GM12878 (cell line): ENCODE measurements at regions not wholly inside any gene's neighbourhood (a gene's known extent, or its start where the extent isn't known, plus 50 kb on each side); places are given as distances from the start of the nearest gene placed in this dataset.

ENCODE experiments used
- ATAC-seq: fragments of 200-7000 bp; cut with Tn5 transposase; 3 replicates; pipeline ENCODE4 v1.9.1; 2020; ENCODE audit warnings: mild to moderate bottlenecking, moderate library complexity
- BruUV-seq: library from RNA; stranded (reverse); fragments of 400-500 nt; replicated peaks from 2 replicates; lab custom pipeline; 2021; lab: Mats Ljungman, UMichigan
- CTCF ChIA-PET: fragments of 300-600 bp; sonication (Branson Sonifier 250); formaldehyde crosslinking; extraction: SDS; loops from one replicate; lab custom pipeline; 2021; ENCODE audit warnings: inconsistent platforms; lab: Yijun Ruan, JAX
- POLR2A ChIA-PET: fragments of 350-600 bp; formaldehyde crosslinking; extraction: SDS; loops from one replicate; lab custom pipeline; 2021; ENCODE audit warnings: inconsistent platforms; lab: Charles Lee
- RAD21 ChIA-PET: fragments of 300-600 bp; sonication (Branson Sonifier 250); formaldehyde crosslinking; loops from one replicate; lab custom pipeline; 2023; ENCODE audit warnings: antibody characterized with exemption; ENCODE audit not compliant: unreplicated experiment; lab: Charles Lee
- SMC1A ChIA-PET: fragments of 300-600 bp; sonication (Branson Sonifier 250); formaldehyde crosslinking; loops from one replicate; lab custom pipeline; 2023; ENCODE audit not compliant: unreplicated experiment, uncharacterized antibody; lab: Charles Lee
- DNase-seq: peaks from one replicate; pipeline ENCODE4 v3.0.0-alpha.2; 2011; ENCODE audit warnings: low read depth, low spot score
- FAIRE-seq: peaks from 3 replicates; lab custom pipeline; 2011; peaks lifted over from hg19 to GRCh38; lab: Jason Lieb, UNC
- H2AFZ ChIP-seq: 2 replicates; pipeline ENCODE4 v1.6.0; 2011; ENCODE audit warnings: low read depth, low read length, control low read depth; ENCODE audit not compliant: control insufficient read depth
- H3K27ac ChIP-seq: 2 replicates; pipeline ENCODE4 v1.5.1; 2011; ENCODE audit warnings: control low read depth; ENCODE audit not compliant: control insufficient read depth, insufficient read depth
- H3K27me3 ChIP-seq, 2 experiments: replicated peaks in 1 of 2; 2 replicates each; pipeline versions ENCODE4 v1.6.0 to v1.6.1; 2011; ENCODE audit warnings: low read length in 1 of 2; ENCODE audit not compliant: control insufficient read depth in 2 of 2, insufficient read depth in 2 of 2
- H3K36me3 ChIP-seq, 2 experiments: 2 replicates each; pipeline ENCODE4 v1.5.1; 2011; ENCODE audit warnings: low read length in 1 of 2; ENCODE audit not compliant: control insufficient read depth in 2 of 2, insufficient read depth in 2 of 2
- H3K4me1 ChIP-seq: 2 replicates; pipeline ENCODE4 v1.6.1; 2011; ENCODE audit warnings: mild to moderate bottlenecking, low read length, moderate library complexity, mixed read lengths; ENCODE audit not compliant: control insufficient read depth, insufficient read depth
- H3K4me2 ChIP-seq: 2 replicates; pipeline ENCODE4 v1.6.0; 2011; ENCODE audit warnings: control low read depth; ENCODE audit not compliant: control insufficient read depth, insufficient read depth
- H3K4me3 ChIP-seq: fragments of 200-600 bp; sonication (generic); 2 replicates; pipeline ENCODE4 v1.5.1; 2016
- H3K79me2 ChIP-seq: 2 replicates; pipeline ENCODE4 v1.6.0; 2011; ENCODE audit warnings: low read length; ENCODE audit not compliant: control insufficient read depth, insufficient read depth
- H3K9ac ChIP-seq: 2 replicates; pipeline ENCODE4 v1.8.0; 2011; ENCODE audit warnings: low read length, control low read depth, mixed read lengths; ENCODE audit not compliant: control insufficient read depth, insufficient read depth
- H3K9me3 ChIP-seq: replicated peaks from 3 replicates; pipeline ENCODE4 v1.5.1; 2011; ENCODE audit warnings: mild to moderate bottlenecking, low read length; ENCODE audit not compliant: control insufficient read depth, insufficient read depth
- H4K20me1 ChIP-seq: 2 replicates; pipeline ENCODE4 v1.6.0; 2011; ENCODE audit not compliant: control insufficient read depth, insufficient read depth
- BHLHE40 ChIP-seq, 2 experiments: fragments of 450-650 bp in 1 of 2; IDR thresholded peaks; 2 replicates each; pipeline ENCODE4 v1.6.1; 2011 to 2017; ENCODE audit warnings: low read depth in 2 of 2, borderline replicate concordance in 1 of 2, improper control_type of control experiment in 1 of 2, low read length in 1 of 2, mild to moderate bottlenecking in 1 of 2
- CHD2 ChIP-seq: IDR thresholded peaks from 2 replicates; pipeline ENCODE4 v1.6.1; 2011; ENCODE audit warnings: low read depth, low read length, improper control_type of control experiment, borderline replicate concordance
- EP300 ChIP-seq, 2 experiments: fragments of 150-350 bp in 1 of 2; IDR thresholded peaks; 2 replicates each; pipeline ENCODE4 v1.6.1; 2011 to 2012; ENCODE audit warnings: low read depth in 2 of 2, low read length in 2 of 2, borderline replicate concordance in 1 of 2, improper control_type of control experiment in 1 of 2, inconsistent platforms in 1 of 2; ENCODE audit not compliant: control insufficient read depth in 1 of 2
- JUNB ChIP-seq: IDR thresholded peaks from 2 replicates; pipeline ENCODE4 v1.6.1; 2016; ENCODE audit warnings: antibody characterized with exemption, mild to moderate bottlenecking
- KDM1A ChIP-seq: fragments of 200-600 bp; sonication (generic); IDR thresholded peaks from 2 replicates; pipeline ENCODE4 v1.6.1; 2016; ENCODE audit warnings: borderline replicate concordance
- NBN ChIP-seq: fragments of 450-650 bp; IDR thresholded peaks from 2 replicates; pipeline ENCODE4 v1.6.1; 2016
- NFXL1 ChIP-seq: fragments of 450-650 bp; IDR thresholded peaks from 2 replicates; pipeline ENCODE4 v1.6.1; 2017; ENCODE audit warnings: antibody characterized with exemption, mild to moderate bottlenecking, borderline replicate concordance
- NRF1 ChIP-seq: conservative IDR thresholded peaks from 2 replicates; pipeline ENCODE4 v1.6.1; 2011; ENCODE audit warnings: mild to moderate bottlenecking, low read depth, low read length, improper control_type of control experiment
- POLR2AphosphoS2 ChIP-seq: IDR thresholded peaks from 2 replicates; pipeline ENCODE4 v1.6.1; 2011; ENCODE audit warnings: low read depth, mild to moderate bottlenecking, low read length, improper control_type of control experiment, moderate library complexity
- ZBED1 ChIP-seq: IDR thresholded peaks from 2 replicates; pipeline ENCODE4 v1.6.1; 2016; ENCODE audit warnings: borderline replicate concordance
- WGBS: methylation state at CpG from one replicate; pipeline ENCODE4 v1.1.6; 2016; ENCODE audit warnings: low lambda C conversion rate; ENCODE audit not compliant: insufficient replicate concordance, insufficient coverage; ENCODE audit errors: missing lambda C conversion rate; 5-methylcytosine and 5-hydroxymethylcytosine counted together
- in situ Hi-C: fragments of 300-500 bp; cut with MboI; formaldehyde crosslinking; loops from 9 replicates; pipeline ENCODE4 v1.14.3; 2018; ENCODE audit warnings: mixed read lengths
- intact Hi-C: fragments of 100-400 bp; cut with micrococcal nuclease; formaldehyde crosslinking; loops from one replicate; pipeline ENCODE4 v1.14.2; 2022; ENCODE audit not compliant: unreplicated experiment
- TF ChIP-seq, protein P1 (sequence below): fragments of 450-650 bp; IDR thresholded peaks from 2 replicates; pipeline ENCODE4 v1.6.1; 2018; ENCODE audit warnings: mild to moderate bottlenecking, low read depth, moderate library complexity; ENCODE audit not compliant: partially characterized antibody
- TF ChIP-seq, protein P2 (sequence below): IDR thresholded peaks from 2 replicates; pipeline ENCODE4 v1.6.1; 2012; ENCODE audit warnings: low read depth, low read length, improper control_type of control experiment
- TF ChIP-seq, protein P3 (sequence below): IDR thresholded peaks from 2 replicates; pipeline ENCODE4 v1.6.1; 2012; ENCODE audit warnings: low read depth, low read length, improper control_type of control experiment
- TF ChIP-seq, protein P4 (sequence below): fragments of 450-650 bp; formaldehyde crosslinking; IDR thresholded peaks from 2 replicates; pipeline ENCODE4 v1.4.0; 2020; ENCODE audit warnings: mild to moderate bottlenecking, moderate library complexity

GRCh38 chr10:128605180-128605579 is 479.0 kb upstream of the MKI67 start (continued):
- TF ChIP-seq, protein P1, sequence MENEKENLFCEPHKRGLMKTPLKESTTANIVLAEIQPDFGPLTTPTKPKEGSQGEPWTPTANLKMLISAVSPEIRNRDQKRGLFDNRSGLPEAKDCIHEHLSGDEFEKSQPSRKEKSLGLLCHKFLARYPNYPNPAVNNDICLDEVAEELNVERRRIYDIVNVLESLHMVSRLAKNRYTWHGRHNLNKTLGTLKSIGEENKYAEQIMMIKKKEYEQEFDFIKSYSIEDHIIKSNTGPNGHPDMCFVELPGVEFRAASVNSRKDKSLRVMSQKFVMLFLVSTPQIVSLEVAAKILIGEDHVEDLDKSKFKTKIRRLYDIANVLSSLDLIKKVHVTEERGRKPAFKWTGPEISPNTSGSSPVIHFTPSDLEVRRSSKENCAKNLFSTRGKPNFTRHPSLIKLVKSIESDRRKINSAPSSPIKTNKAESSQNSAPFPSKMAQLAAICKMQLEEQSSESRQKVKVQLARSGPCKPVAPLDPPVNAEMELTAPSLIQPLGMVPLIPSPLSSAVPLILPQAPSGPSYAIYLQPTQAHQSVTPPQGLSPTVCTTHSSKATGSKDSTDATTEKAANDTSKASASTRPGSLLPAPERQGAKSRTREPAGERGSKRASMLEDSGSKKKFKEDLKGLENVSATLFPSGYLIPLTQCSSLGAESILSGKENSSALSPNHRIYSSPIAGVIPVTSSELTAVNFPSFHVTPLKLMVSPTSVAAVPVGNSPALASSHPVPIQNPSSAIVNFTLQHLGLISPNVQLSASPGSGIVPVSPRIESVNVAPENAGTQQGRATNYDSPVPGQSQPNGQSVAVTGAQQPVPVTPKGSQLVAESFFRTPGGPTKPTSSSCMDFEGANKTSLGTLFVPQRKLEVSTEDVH: no peak
- TF ChIP-seq NBN: no peak

- Histone ChIP-seq H3K27ac (no peak overlapping the region), H3K27me3 (no peaks in the 10 kb centered on the region), H3K9ac (no peak overlapping the region), H2AFZ (no peak overlapping the region), H3K9me3 (no peaks in the 10 kb centered on the region), H3K36me3 (no peaks in the 10 kb centered on the region), H3K4me3 (no peak overlapping the region), H3K4me2 (no peak overlapping the region), H4K20me1 (no peaks in the 10 kb centered on the region), H3K4me1 (no peaks in the 10 kb centered on the region), H3K79me2 (no peaks in the 10 kb centered on the region)
- ChIA-PET POLR2A (no interaction called here), CTCF (no interaction called here), RAD21 (no interaction called here), SMC1A (no interaction called here)
- intact Hi-C loops: no loop called here
- no peak for DNase-seq
- ATAC-seq: no peak
- no peak for FAIRE-seq
- no TSS peak for BruUV-seq
- WGBS: 21% methylated on average over 4 of the region's 4 CpGs
- in situ Hi-C loops: no loop called here
- TF ChIP-seq, protein P2, sequence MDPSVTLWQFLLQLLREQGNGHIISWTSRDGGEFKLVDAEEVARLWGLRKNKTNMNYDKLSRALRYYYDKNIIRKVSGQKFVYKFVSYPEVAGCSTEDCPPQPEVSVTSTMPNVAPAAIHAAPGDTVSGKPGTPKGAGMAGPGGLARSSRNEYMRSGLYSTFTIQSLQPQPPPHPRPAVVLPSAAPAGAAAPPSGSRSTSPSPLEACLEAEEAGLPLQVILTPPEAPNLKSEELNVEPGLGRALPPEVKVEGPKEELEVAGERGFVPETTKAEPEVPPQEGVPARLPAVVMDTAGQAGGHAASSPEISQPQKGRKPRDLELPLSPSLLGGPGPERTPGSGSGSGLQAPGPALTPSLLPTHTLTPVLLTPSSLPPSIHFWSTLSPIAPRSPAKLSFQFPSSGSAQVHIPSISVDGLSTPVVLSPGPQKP: no peak
- TF ChIP-seq KDM1A (no peak), NBN (no peak), POLR2AphosphoS2 (no peak), NRF1 (no peak), CHD2 (no peak), JUNB (no peak), ZBED1 (no peak), BHLHE40 (IDR thresholded peaks at IDR 0.05; ENCODE audit: borderline replicate concordance in 1 of 2, low read depth in 2 of 2, low read length in 1 of 2) (no peak), NFXL1 (no peak), EP300 (IDR thresholded peaks at IDR 0.05; ENCODE audit: borderline replicate concordance in 1 of 2, control insufficient read depth in 1 of 2, low read depth in 2 of 2, low read length in 2 of 2) (no peak)
- TF ChIP-seq, protein P3, sequence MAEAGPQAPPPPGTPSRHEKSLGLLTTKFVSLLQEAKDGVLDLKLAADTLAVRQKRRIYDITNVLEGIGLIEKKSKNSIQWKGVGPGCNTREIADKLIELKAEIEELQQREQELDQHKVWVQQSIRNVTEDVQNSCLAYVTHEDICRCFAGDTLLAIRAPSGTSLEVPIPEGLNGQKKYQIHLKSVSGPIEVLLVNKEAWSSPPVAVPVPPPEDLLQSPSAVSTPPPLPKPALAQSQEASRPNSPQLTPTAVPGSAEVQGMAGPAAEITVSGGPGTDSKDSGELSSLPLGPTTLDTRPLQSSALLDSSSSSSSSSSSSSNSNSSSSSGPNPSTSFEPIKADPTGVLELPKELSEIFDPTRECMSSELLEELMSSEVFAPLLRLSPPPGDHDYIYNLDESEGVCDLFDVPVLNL: no peak
- TF ChIP-seq, protein P4, sequence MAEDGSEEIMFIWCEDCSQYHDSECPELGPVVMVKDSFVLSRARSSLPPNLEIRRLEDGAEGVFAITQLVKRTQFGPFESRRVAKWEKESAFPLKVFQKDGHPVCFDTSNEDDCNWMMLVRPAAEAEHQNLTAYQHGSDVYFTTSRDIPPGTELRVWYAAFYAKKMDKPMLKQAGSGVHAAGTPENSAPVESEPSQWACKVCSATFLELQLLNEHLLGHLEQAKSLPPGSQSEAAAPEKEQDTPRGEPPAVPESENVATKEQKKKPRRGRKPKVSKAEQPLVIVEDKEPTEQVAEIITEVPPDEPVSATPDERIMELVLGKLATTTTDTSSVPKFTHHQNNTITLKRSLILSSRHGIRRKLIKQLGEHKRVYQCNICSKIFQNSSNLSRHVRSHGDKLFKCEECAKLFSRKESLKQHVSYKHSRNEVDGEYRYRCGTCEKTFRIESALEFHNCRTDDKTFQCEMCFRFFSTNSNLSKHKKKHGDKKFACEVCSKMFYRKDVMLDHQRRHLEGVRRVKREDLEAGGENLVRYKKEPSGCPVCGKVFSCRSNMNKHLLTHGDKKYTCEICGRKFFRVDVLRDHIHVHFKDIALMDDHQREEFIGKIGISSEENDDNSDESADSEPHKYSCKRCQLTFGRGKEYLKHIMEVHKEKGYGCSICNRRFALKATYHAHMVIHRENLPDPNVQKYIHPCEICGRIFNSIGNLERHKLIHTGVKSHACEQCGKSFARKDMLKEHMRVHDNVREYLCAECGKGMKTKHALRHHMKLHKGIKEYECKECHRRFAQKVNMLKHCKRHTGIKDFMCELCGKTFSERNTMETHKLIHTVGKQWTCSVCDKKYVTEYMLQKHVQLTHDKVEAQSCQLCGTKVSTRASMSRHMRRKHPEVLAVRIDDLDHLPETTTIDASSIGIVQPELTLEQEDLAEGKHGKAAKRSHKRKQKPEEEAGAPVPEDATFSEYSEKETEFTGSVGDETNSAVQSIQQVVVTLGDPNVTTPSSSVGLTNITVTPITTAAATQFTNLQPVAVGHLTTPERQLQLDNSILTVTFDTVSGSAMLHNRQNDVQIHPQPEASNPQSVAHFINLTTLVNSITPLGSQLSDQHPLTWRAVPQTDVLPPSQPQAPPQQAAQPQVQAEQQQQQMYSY (CRISPR knock-in tag): no peak
Observed at GRCh38 chr10:128606055-128606454, 479.8 kb upstream of the MKI67 start.
